ENCODE measurements at regions not wholly inside any gene's neighbourhood (a gene's known extent, or its start where the extent isn't known, plus 50 kb on each side); places are given as distances from the start of the nearest gene placed in this dataset. TPM values are rescaled to one million over a fixed set of nuclear protein-coding genes. Genes with fewer than 3 reads are reported as not detected.
"Not testable (repeated sequence)": the region's sequence is repeated elsewhere in the genome, so short reads cannot be mapped to it uniquely, and the experiment has no call there.

DNA sequence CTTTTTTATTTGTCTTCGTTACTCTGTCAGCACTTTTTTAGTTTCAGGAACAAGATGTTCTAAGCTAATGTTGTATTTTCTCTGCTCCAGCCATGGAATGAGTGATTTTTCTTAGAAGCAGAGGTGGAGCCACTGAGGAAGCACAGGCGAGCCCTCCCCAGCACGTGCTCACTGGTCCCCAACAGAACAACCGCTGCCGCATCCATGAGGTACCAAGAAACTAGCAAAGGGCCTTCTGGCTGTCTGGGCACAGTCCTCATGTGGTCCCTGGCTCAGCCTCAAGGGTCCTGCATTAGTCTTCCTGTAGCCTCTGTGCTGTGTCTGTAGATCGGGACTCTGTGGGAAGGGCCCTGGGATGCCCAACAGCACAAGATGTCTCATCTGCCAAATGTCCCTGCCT is 838.5 kb downstream of the FOXD4L6 start:
- ATAC-seq; in situ Hi-C loops (cut with MboI); H3K36me3 ChIP-seq (ENCODE audit: control insufficient read depth, insufficient read depth, low read length); H3K27ac ChIP-seq (ENCODE audit: extremely low read depth, low read depth, low read length); H2AFZ ChIP-seq (ENCODE audit: low read depth, low read length); intact Hi-C loops (cut with micrococcal nuclease); FAIRE-seq; BruUV-seq (replicated peaks); DNase-seq (ENCODE audit: extremely low read depth in 1 of 4, low spot score in 3 of 4); H3K9ac ChIP-seq (ENCODE audit: insufficient read depth in 1 of 2, low read depth in 2 of 2, low read length in 2 of 2); H3K9me3 ChIP-seq (replicated peaks; ENCODE audit: control insufficient read depth, insufficient read depth, low read depth, low read length); H3K4me2 ChIP-seq (ENCODE audit: insufficient read depth, low read length); H3K79me2 ChIP-seq (ENCODE audit: control insufficient read depth, insufficient read depth, low read length); H3K9me1 ChIP-seq (ENCODE audit: control insufficient read depth, insufficient read depth, low read length); H3K4me3 ChIP-seq; H4K20me1 ChIP-seq (replicated peaks; ENCODE audit: control insufficient read depth, insufficient read depth, low read length); H3K4me1 ChIP-seq (replicated peaks in 1 of 2; ENCODE audit: control insufficient read depth in 2 of 2, insufficient read depth in 2 of 2, low read length in 2 of 2); H3K27me3 ChIP-seq (ENCODE audit: control insufficient read depth in 2 of 2, insufficient read depth in 2 of 2, low read length in 2 of 2); CTCF ChIA-PET (ENCODE audit: low intra/inter-chr PET ratio); POLR2A ChIA-PET: not testable (repeated sequence)
- WGBS (ENCODE audit: insufficient coverage, low coverage, missing lambda C conversion rate) = 71% methylated on average over 3 of the region's 6 CpGs

Small RNAs in the stretch of these regions (small RNA-seq; reads per million reads assigned to genes)
- not detected for gene AL591471.1
- gene BX664727.2 = not detected

All from K562 (cell line).